T-cell (primary cell): ENCODE measurements at regions not wholly inside any gene's neighbourhood (a gene's known extent, or its start where the extent isn't known, plus 50 kb on each side); places are given as distances from the start of the nearest gene placed in this dataset.

Experiments used
- ATAC-seq, 4 experiments: fragments of 200-7000 bp in 3 of 4; fragments of 150-1000 bp in 1 of 4; cut with Tn5 transposase; replicated peaks in 1 of 4; 1 replicate in 3 of 4; 2 replicates in 1 of 4; pipeline ENCODE4 v1.10.0; 2021; ENCODE audit warnings: moderate library complexity in 3 of 4, mild to moderate bottlenecking in 2 of 4, moderate number of reproducible peaks in 1 of 4
- CTCF ChIA-PET, 2 donors: fragments of 300-600 bp; sonication (Branson Sonifier 250); formaldehyde crosslinking; loops; one replicate each; lab custom pipeline; 2022; ENCODE audit warnings: antibody characterized with exemption in 2 of 2; lab: Charles Lee
- POLR2A ChIA-PET, 2 donors: fragments of 300-600 bp; sonication (Branson Sonifier 250); formaldehyde crosslinking; loops; one replicate each; lab custom pipeline; 2022; ENCODE audit warnings: antibody characterized with exemption in 2 of 2; lab: Charles Lee
- DNase-seq, 35 experiments: peaks; one replicate each; pipeline versions ENCODE4 v3.0.0 to v3.0.0-alpha.2; 2013 to 2023
- H3K27ac ChIP-seq: one replicate; pipeline ENCODE4 v1.5.1; 2013; ENCODE audit warnings: low read length
- H3K27me3 ChIP-seq, 2 experiments: replicated peaks in 1 of 2; 1 replicate in 1 of 2; 2 replicates in 1 of 2; pipeline versions ENCODE4 v1.6.1 to v1.7.0; 2013; ENCODE audit warnings: low read length in 1 of 2, mixed read lengths in 1 of 2; ENCODE audit not compliant: control insufficient read depth in 2 of 2, insufficient read depth in 2 of 2; ENCODE audit errors: extremely low read depth in 1 of 2
- H3K36me3 ChIP-seq, 2 donors: 1 replicate in 1 of 2; 2 replicates in 1 of 2; pipeline versions ENCODE4 v1.6.1 to v1.7.0; 2013; ENCODE audit warnings: low read length in 1 of 2; ENCODE audit not compliant: control insufficient read depth in 2 of 2, insufficient read depth in 1 of 2; ENCODE audit errors: extremely low read depth in 1 of 2
- H3K4me1 ChIP-seq, 2 experiments: 1 replicate in 1 of 2; 2 replicates in 1 of 2; pipeline versions ENCODE4 v1.6.1 to v1.7.0; 2013; ENCODE audit warnings: low read length in 2 of 2, mixed read lengths in 1 of 2; ENCODE audit not compliant: insufficient read depth in 2 of 2, control insufficient read depth in 1 of 2; ENCODE audit errors: extremely low read depth in 1 of 2
- H3K4me3 ChIP-seq, 2 donors: 1 replicate in 1 of 2; 2 replicates in 1 of 2; pipeline versions ENCODE4 v1.5.1 to v1.7.0; 2013; ENCODE audit warnings: mild to moderate bottlenecking in 2 of 2, low read length in 1 of 2, moderate library complexity in 1 of 2; ENCODE audit not compliant: control insufficient read depth in 1 of 2; ENCODE audit errors: extremely low read depth in 1 of 2
- H3K9me3 ChIP-seq: 2 replicates; pipeline ENCODE4 v1.7.0; 2013
- H3K27ac Mint-ChIP-seq, 2 donors: one replicate each; pipeline ENCODE4 v1.8.0; 2020 to 2021; ENCODE audit warnings: mild to moderate bottlenecking in 2 of 2, mixed read lengths in 2 of 2
- H3K27me3 Mint-ChIP-seq, 2 donors: one replicate each; pipeline ENCODE4 v1.8.0; 2021 to 2022; ENCODE audit warnings: mixed read lengths in 2 of 2
- H3K36me3 Mint-ChIP-seq: one replicate; pipeline ENCODE4 v1.8.0; 2021; ENCODE audit warnings: mixed read lengths
- H3K4me1 Mint-ChIP-seq, 3 donors: one replicate each; pipeline ENCODE4 v1.8.0; 2020 to 2022; ENCODE audit warnings: mixed read lengths in 3 of 3, mild to moderate bottlenecking in 1 of 3
- H3K4me3 Mint-ChIP-seq, 3 donors: one replicate each; pipeline ENCODE4 v1.8.0; 2020 to 2022; ENCODE audit warnings: mild to moderate bottlenecking in 3 of 3, mixed read lengths in 3 of 3, moderate library complexity in 3 of 3
- H3K9me3 Mint-ChIP-seq, 3 donors: one replicate each; pipeline ENCODE4 v1.8.0; 2020 to 2022; ENCODE audit warnings: mixed read lengths in 3 of 3
- WGBS: methylation state at CpG from one replicate; pipeline ENCODE4 v1.1.5; 2013; ENCODE audit warnings: missing lambda C conversion rate; ENCODE audit not compliant: insufficient coverage; 5-methylcytosine and 5-hydroxymethylcytosine counted together

GRCh38 chr4:84189144-84189543, 309.9 kb downstream of the NKX6-1 start:
- Mint-ChIP-seq H3K36me3 (no peaks in the 10 kb centered on the region), H3K9me3 (peaks cover 0 to 14% (median 4%) of the 10 kb centered on the region in 3 donors), H3K27me3 (peaks cover 0 to 5% of the 10 kb centered on the region in 2 donors), H3K27ac (no peak overlapping the region), H3K4me1 (no peaks in the 10 kb centered on the region), H3K4me3 (no peak overlapping the region)
- POLR2A ChIA-PET, result no interaction called here
- no peaks in the 10 kb centered on the region for H3K27me3 ChIP-seq
- CTCF ChIA-PET, result no interaction called here
- H3K27ac ChIP-seq, result no peak overlapping the region
- no peaks in the 10 kb centered on the region for H3K4me1 ChIP-seq
- H3K9me3 ChIP-seq, result no peaks in the 10 kb centered on the region
- DNase-seq (no peak), ATAC-seq (no peak)
- 33% methylated on average over 1 of the region's 1 CpG for WGBS
- H3K36me3 ChIP-seq, result no peaks in the 10 kb centered on the region
- H3K4me3 ChIP-seq, result no peak overlapping the region

- H3K27ac Mint-ChIP-seq, result no peak overlapping the region
- ChIA-PET POLR2A (no interaction called here), CTCF (no interaction called here)
- Histone ChIP-seq H3K4me1 (no peaks in the 10 kb centered on the region), H3K27ac (no peak overlapping the region), H3K4me3 (no peak overlapping the region), H3K36me3 (no peaks in the 10 kb centered on the region), H3K27me3 (no peaks in the 10 kb centered on the region), H3K9me3 (no peaks in the 10 kb centered on the region)
- H3K9me3 Mint-ChIP-seq, result peaks cover 0 to 7% (median 3%) of the 10 kb centered on the region in 3 donors
- no peaks in the 10 kb centered on the region for H3K36me3 Mint-ChIP-seq
- ATAC-seq, result no peak
- no peak overlapping the region for H3K4me3 Mint-ChIP-seq
- no peaks in the 10 kb centered on the region for H3K27me3 Mint-ChIP-seq
- no peaks in the 10 kb centered on the region for H3K4me1 Mint-ChIP-seq
- no CpG with 5 or more reads among the region's 2 CpGs for WGBS
- no peak for DNase-seq
These were observed 319.7 kb downstream of the NKX6-1 start for GRCh38 chr4:84179409-84179808.

- H3K4me3 ChIP-seq, result no peak overlapping the region
- DNase-seq, result no peak
- WGBS, result 55% methylated on average over 4 of the region's 5 CpGs
- H3K27ac Mint-ChIP-seq, result no peak overlapping the region
- no peak overlapping the region for H3K4me3 Mint-ChIP-seq
- H3K36me3 ChIP-seq, result no peaks in the 10 kb centered on the region
- no peaks in the 10 kb centered on the region for H3K4me1 Mint-ChIP-seq
- no peak overlapping the region for H3K27ac ChIP-seq
- ATAC-seq, result no peak
- H3K27me3 ChIP-seq, result no peaks in the 10 kb centered on the region
- POLR2A ChIA-PET, result no interaction called here
- CTCF ChIA-PET, result no interaction called here
- peaks cover 0 to 7% (median 4%) of the 10 kb centered on the region in 3 donors for H3K9me3 Mint-ChIP-seq
- H3K27me3 Mint-ChIP-seq, result no peaks in the 10 kb centered on the region
- H3K36me3 Mint-ChIP-seq, result no peaks in the 10 kb centered on the region
- H3K9me3 ChIP-seq, result no peaks in the 10 kb centered on the region
- no peaks in the 10 kb centered on the region for H3K4me1 ChIP-seq
These were observed 321.1 kb downstream of the NKX6-1 start for GRCh38 chr4:84177831-84178542.

GRCh38 chr4:84176016-84176415, 323.1 kb downstream of the NKX6-1 start:
- Mint-ChIP-seq H3K4me1 (no peaks in the 10 kb centered on the region), H3K4me3 (no peak overlapping the region)

GRCh38 chr4:84171871-84172270, 327.2 kb downstream of the NKX6-1 start:
- Mint-ChIP-seq H3K27ac (no peak overlapping the region), H3K4me3 (no peak overlapping the region), H3K4me1 (no peaks in the 10 kb centered on the region), H3K27me3 (no peaks in the 10 kb centered on the region), H3K9me3 (peaks cover 0 to 7% (median 4%) of the 10 kb centered on the region in 3 donors), H3K36me3 (no peaks in the 10 kb centered on the region)
- ATAC-seq, result no peak
- no peak overlapping the region for H3K4me3 ChIP-seq
- POLR2A ChIA-PET, result no interaction called here
- no peaks in the 10 kb centered on the region for H3K9me3 ChIP-seq
- no CpG with 5 or more reads among the region's 1 CpG for WGBS
- H3K27ac ChIP-seq, result no peak overlapping the region
- CTCF ChIA-PET, result no interaction called here
- H3K36me3 ChIP-seq, result no peaks in the 10 kb centered on the region
- no peaks in the 10 kb centered on the region for H3K4me1 ChIP-seq
- no peaks in the 10 kb centered on the region for H3K27me3 ChIP-seq
- DNase-seq, result no peak

More at GRCh38 chr4:84176016-84176415, 323.1 kb downstream of the NKX6-1 start:
- Mint-ChIP-seq H3K9me3 (peaks cover 0 to 7% (median 4%) of the 10 kb centered on the region in 3 donors), H3K36me3 (no peaks in the 10 kb centered on the region), H3K27me3 (no peaks in the 10 kb centered on the region), H3K27ac (no peak overlapping the region)
- CTCF ChIA-PET, result no interaction called here
- H3K36me3 ChIP-seq, result no peaks in the 10 kb centered on the region
- DNase-seq (no peak), ATAC-seq (no peak)
- no peaks in the 10 kb centered on the region for H3K27me3 ChIP-seq
- no peaks in the 10 kb centered on the region for H3K4me1 ChIP-seq
- WGBS, result no CpG with 5 or more reads among the region's 1 CpG
- H3K4me3 ChIP-seq, result no peak overlapping the region
- POLR2A ChIA-PET, result interaction anchor here in 1 of 2 donors (0.7 kb wide), 1 partner anchor 91 kb away, joined by 7 read pairs; no protein-coding TSS in a partner anchor
- no peaks in the 10 kb centered on the region for H3K9me3 ChIP-seq
- H3K27ac ChIP-seq, result no peak overlapping the region

GRCh38 chr4:84167564-84167963, 331.5 kb downstream of the NKX6-1 start:
- POLR2A ChIA-PET, result no interaction called here
- Mint-ChIP-seq H3K4me3 (no peak overlapping the region), H3K27me3 (no peaks in the 10 kb centered on the region), H3K4me1 (no peaks in the 10 kb centered on the region), H3K9me3 (no peaks in the 10 kb centered on the region), H3K27ac (no peak overlapping the region), H3K36me3 (no peaks in the 10 kb centered on the region)
- CTCF ChIA-PET, result interaction anchor here in 1 of 2 donors (0.8 kb wide), 1 partner anchor 522 kb away, joined by 3 read pairs; no protein-coding TSS in a partner anchor
- no peaks in the 10 kb centered on the region for H3K9me3 ChIP-seq
- H3K36me3 ChIP-seq, result no peaks in the 10 kb centered on the region
- 20% methylated on average over 1 of the region's 4 CpGs for WGBS
- no peak overlapping the region for H3K27ac ChIP-seq
- H3K4me1 ChIP-seq, result no peaks in the 10 kb centered on the region
- H3K27me3 ChIP-seq, result no peaks in the 10 kb centered on the region
- H3K4me3 ChIP-seq, result no peak overlapping the region
- ATAC-seq (no peak), DNase-seq (no peak)
